PC-3 (cell line): ENCODE measurements at regions not wholly inside any gene's neighbourhood (a gene's known extent, or its start where the extent isn't known, plus 50 kb on each side); places are given as distances from the start of the nearest gene placed in this dataset.
A peak's percentile ranks its signal among the peaks of the same experiment; 100 is the strongest.

Experiments used
- ATAC-seq: fragments of 200-7000 bp; cut with Tn5 transposase; 2 replicates; pipeline ENCODE4 v1.9.1; 2020; ENCODE audit warnings: mild to moderate bottlenecking, moderate library complexity
- BruUV-seq: library from RNA; stranded (reverse); fragments of 400-500 nt; replicated peaks from 2 replicates; lab custom pipeline; 2021; lab: Mats Ljungman, UMichigan
- CTCF ChIA-PET: fragments of 300-600 bp; sonication (Branson Sonifier 250); formaldehyde crosslinking; loops from one replicate; lab custom pipeline; 2022; ENCODE audit warnings: antibody characterized with exemption; lab: Charles Lee
- POLR2A ChIA-PET: fragments of 300-600 bp; sonication (Branson Sonifier 250); formaldehyde crosslinking; loops from one replicate; lab custom pipeline; 2022; ENCODE audit warnings: antibody characterized with exemption; ENCODE audit not compliant: unreplicated experiment; lab: Charles Lee
- DNase-seq: peaks from one replicate; pipeline ENCODE4 v3.0.0-alpha.2; 2015
- H2AFZ ChIP-seq: fragments of 300-600 bp; sonication (generic); 2 replicates; pipeline ENCODE4 v1.6.0; 2016; ENCODE audit warnings: antibody characterized with exemption, low read length
- H3F3A ChIP-seq: fragments of 300-600 bp; sonication (generic); one replicate; pipeline ENCODE4 v1.6.0; 2017; ENCODE audit warnings: antibody characterized with exemption, low read length, control low read depth, mild to moderate bottlenecking; ENCODE audit not compliant: unreplicated experiment
- H3K27ac ChIP-seq: fragments of 300-600 bp; sonication (generic); 2 replicates; pipeline ENCODE4 v1.5.1; 2016; ENCODE audit warnings: mild to moderate bottlenecking, low read length
- H3K27me3 ChIP-seq: fragments of 300-600 bp; sonication (generic); 2 replicates; pipeline ENCODE4 v1.6.1; 2016; ENCODE audit warnings: low read length, mixed read lengths
- H3K36me3 ChIP-seq: fragments of 300-600 bp; sonication (generic); 2 replicates; pipeline ENCODE4 v1.6.1; 2016; ENCODE audit warnings: low read depth, mixed run types, low read length, mixed read lengths
- H3K4me1 ChIP-seq: fragments of 300-600 bp; sonication (generic); 2 replicates; pipeline ENCODE4 v1.5.1; 2016; ENCODE audit warnings: low read length; ENCODE audit not compliant: insufficient read depth
- H3K4me2 ChIP-seq: fragments of 300-600 bp; sonication (generic); 2 replicates; pipeline ENCODE4 v1.6.0; 2016; ENCODE audit warnings: low read length
- H3K4me3 ChIP-seq: fragments of 300-600 bp; sonication (generic); 2 replicates; pipeline ENCODE4 v1.5.1; 2016; ENCODE audit warnings: mild to moderate bottlenecking, low read length, mixed read lengths
- H3K79me2 ChIP-seq: fragments of 300-600 bp; sonication (generic); 2 replicates; pipeline ENCODE4 v1.6.1; 2017; ENCODE audit warnings: low read length, mixed read lengths
- H3K9ac ChIP-seq: fragments of 300-600 bp; sonication (generic); 2 replicates; pipeline ENCODE4 v1.6.0; 2016; ENCODE audit warnings: mild to moderate bottlenecking, low read length
- H3K9me2 ChIP-seq: fragments of 300-600 bp; sonication (generic); replicated peaks from 2 replicates; pipeline ENCODE4 v1.6.1; 2016; ENCODE audit warnings: mixed run types, low read length, mixed read lengths
- H3K9me3 ChIP-seq: fragments of 300-600 bp; sonication (generic); 2 replicates; pipeline ENCODE4 v1.6.1; 2016; ENCODE audit warnings: low read length, mixed read lengths
- H4K20me1 ChIP-seq: fragments of 300-600 bp; sonication (generic); 2 replicates; pipeline ENCODE4 v1.6.1; 2016; ENCODE audit warnings: low read length, mixed read lengths
- EZH2 ChIP-seq: fragments of 300-600 bp; sonication (generic); IDR thresholded peaks from one replicate; pipeline ENCODE4 v1.6.1; 2017; ENCODE audit warnings: antibody characterized with exemption, mild to moderate bottlenecking, low read length; ENCODE audit not compliant: unreplicated experiment
- EZH2phosphoT487 ChIP-seq: fragments of 300-600 bp; sonication (generic); IDR thresholded peaks from 2 replicates; pipeline ENCODE4 v1.6.1; 2018; ENCODE audit warnings: mild to moderate bottlenecking, antibody characterized with exemption, low read length, borderline replicate concordance
- intact Hi-C: fragments of 100-400 bp; cut with micrococcal nuclease; formaldehyde crosslinking; loops from 2 replicates; pipeline ENCODE4 v1.9.0; 2023
- TF ChIP-seq, protein P1 (sequence below): fragments of 300-600 bp; sonication (generic); conservative IDR thresholded peaks from 2 replicates; pipeline ENCODE4 v1.5.1; 2017; ENCODE audit warnings: antibody characterized with exemption, low read depth, mild to moderate bottlenecking, low read length

GRCh38 chr14:49999146-49999761 is 106.4 kb downstream of the ARF6 start:
- H3K27me3 ChIP-seq: no peaks in the 10 kb centered on the region
- intact Hi-C loops: no loop called here
- ChIA-PET CTCF (interaction anchor here (0.5 to 1.0 kb wide), 5 partner anchors 24 to 107 kb away, joined by 3 to 5 read pairs (median 4); partner anchors contain the start of gene ARF6), POLR2A (interaction anchor here (0.5 to 2.7 kb wide), 11 partner anchors 8 to 147 kb away, joined by 3 to 17 read pairs (median 4); partner anchors contain the start of gene NEMF)
- peak overlapping the region; percentile 97 for H3K27ac ChIP-seq
- peak overlapping the region; percentile 33; the same call in 1 of the 2 replicates for H2AFZ ChIP-seq
- no peaks in the 10 kb centered on the region for H3K9me3 ChIP-seq
- no peaks in the 10 kb centered on the region for H3K36me3 ChIP-seq
- ATAC-seq (peak; percentile 46), DNase-seq (peak; percentile 92)
- peak overlapping the region; percentile 76 for H3K4me2 ChIP-seq
- peaks cover 55% of the 10 kb centered on the region for H3K4me1 ChIP-seq
- peak overlapping the region; percentile 87 for H3K9ac ChIP-seq
- H3K4me3 ChIP-seq: no peak overlapping the region
- TF ChIP-seq, protein P1, sequence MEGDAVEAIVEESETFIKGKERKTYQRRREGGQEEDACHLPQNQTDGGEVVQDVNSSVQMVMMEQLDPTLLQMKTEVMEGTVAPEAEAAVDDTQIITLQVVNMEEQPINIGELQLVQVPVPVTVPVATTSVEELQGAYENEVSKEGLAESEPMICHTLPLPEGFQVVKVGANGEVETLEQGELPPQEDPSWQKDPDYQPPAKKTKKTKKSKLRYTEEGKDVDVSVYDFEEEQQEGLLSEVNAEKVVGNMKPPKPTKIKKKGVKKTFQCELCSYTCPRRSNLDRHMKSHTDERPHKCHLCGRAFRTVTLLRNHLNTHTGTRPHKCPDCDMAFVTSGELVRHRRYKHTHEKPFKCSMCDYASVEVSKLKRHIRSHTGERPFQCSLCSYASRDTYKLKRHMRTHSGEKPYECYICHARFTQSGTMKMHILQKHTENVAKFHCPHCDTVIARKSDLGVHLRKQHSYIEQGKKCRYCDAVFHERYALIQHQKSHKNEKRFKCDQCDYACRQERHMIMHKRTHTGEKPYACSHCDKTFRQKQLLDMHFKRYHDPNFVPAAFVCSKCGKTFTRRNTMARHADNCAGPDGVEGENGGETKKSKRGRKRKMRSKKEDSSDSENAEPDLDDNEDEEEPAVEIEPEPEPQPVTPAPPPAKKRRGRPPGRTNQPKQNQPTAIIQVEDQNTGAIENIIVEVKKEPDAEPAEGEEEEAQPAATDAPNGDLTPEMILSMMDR: no peak
- TF ChIP-seq EZH2 (no peak), EZH2phosphoT487 (no peak)
- no peaks in the 10 kb centered on the region for H3K9me2 ChIP-seq
- no TSS peak for BruUV-seq
- no peaks in the 10 kb centered on the region for H4K20me1 ChIP-seq
- H3F3A ChIP-seq: peaks cover 23% of the 10 kb centered on the region
- peaks cover 16% of the 10 kb centered on the region; the same call in 1 of the 2 replicates for H3K79me2 ChIP-seq

DNA sequence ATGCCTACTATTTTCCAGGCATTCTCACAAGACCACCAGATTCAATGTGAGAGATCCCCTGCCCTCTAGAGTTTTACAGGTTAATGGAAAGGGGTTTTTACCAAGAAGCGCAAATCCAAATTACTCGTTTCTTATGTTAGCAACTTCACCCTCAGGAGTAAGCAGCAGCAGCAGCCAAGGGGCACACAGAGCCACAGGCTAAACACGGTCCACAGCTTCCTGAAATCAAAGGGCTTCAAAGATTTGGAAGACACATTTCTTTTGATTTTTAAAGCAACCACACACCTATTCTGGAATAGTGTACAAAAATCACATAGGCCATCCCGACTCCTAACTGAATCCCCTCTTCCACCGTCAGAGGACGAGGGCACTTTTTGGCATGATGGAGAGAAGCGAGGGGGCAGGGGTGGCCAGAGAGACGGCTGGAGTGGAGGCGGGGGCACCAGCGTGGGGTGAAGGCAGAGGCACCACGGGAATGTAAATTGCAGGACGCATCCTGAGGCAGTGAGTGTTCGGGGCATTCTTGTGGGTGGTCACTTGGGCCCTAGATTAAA is 107.0 kb downstream of the ARF6 start:
- ChIA-PET POLR2A (interaction anchor here (0.5 to 2.7 kb wide), 9 partner anchors 8 to 137 kb away, joined by 3 to 17 read pairs (median 4); no protein-coding TSS in a partner anchor), CTCF (interaction anchor here (0.6 to 1.9 kb wide), 4 partner anchors 27 to 137 kb away, joined by 3 to 18 read pairs (median 4); partner anchors contain the start of gene ARF6)
- intact Hi-C loops: loop anchor here (1.0 to 2.0 kb wide), 3 partner anchors 25 to 54 kb away; no protein-coding TSS in a partner anchor
- Histone ChIP-seq H2AFZ (peak overlapping the region; percentile 46; the same call in 1 of the 2 replicates), H3K9ac (peak overlapping the region; percentile 87), H3K4me3 (peak overlapping the region; percentile 37; the same call in 1 of the 2 replicates), H3K4me1 (peaks cover 56% of the 10 kb centered on the region), H3K9me3 (no peaks in the 10 kb centered on the region), H3K79me2 (peaks cover 16% of the 10 kb centered on the region; the same call in 1 of the 2 replicates), H3K4me2 (peak overlapping the region; percentile 76), H3K27me3 (no peaks in the 10 kb centered on the region), H3K9me2 (no peaks in the 10 kb centered on the region), H3K27ac (peak overlapping the region; percentile 97), H3K36me3 (no peaks in the 10 kb centered on the region), H3F3A (peaks cover 23% of the 10 kb centered on the region), H4K20me1 (no peaks in the 10 kb centered on the region)
- BruUV-seq: no TSS peak
- no peak for DNase-seq
- TF ChIP-seq, protein P1: no peak
- TF ChIP-seq EZH2: no peak
- no peak for TF ChIP-seq EZH2phosphoT487
- ATAC-seq: no peak
